ENCODE measurements at regions not wholly inside any gene's neighbourhood (a gene's known extent, or its start where the extent isn't known, plus 50 kb on each side); places are given as distances from the start of the nearest gene placed in this dataset.

DNA sequence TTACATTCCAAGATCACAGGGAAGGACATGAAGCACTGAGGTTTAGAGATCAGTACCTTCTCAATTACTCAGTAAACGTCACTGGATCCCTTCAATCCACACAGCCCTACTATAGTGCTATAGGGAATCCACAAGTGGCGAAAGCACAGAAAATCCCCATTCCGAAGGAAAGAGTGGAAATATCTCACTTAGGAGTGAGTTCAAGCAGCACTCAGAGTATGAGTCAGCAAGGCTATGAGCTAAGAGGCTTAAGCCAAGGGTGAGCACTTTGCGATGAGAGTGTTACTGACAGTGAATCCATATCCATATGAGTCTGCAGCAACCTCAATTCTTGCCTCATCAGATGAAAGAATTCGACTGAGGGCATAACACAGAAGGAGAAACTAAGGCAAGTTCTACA lies 165.1 kb downstream of the VSIG4 start:
- no peak overlapping the region for H3K4me3 ChIP-seq (ENCODE audit: low read length)
- no peak overlapping the region for H3K27ac ChIP-seq (ENCODE audit: low read depth, low read length)
- no peaks in the 10 kb centered on the region for H3K9me2 ChIP-seq (replicated peaks; ENCODE audit: control insufficient read depth, low read length)
- no peaks in the 10 kb centered on the region for H4K20me1 ChIP-seq (ENCODE audit: control insufficient read depth, insufficient read depth, low read depth, low read length)
- H3K36me3 ChIP-seq (ENCODE audit: control insufficient read depth, low read length): no peaks in the 10 kb centered on the region
- H3F3A ChIP-seq (ENCODE audit: control insufficient read depth, insufficient read depth): no peaks in the 10 kb centered on the region
- no peaks in the 10 kb centered on the region for H3K9me3 ChIP-seq (ENCODE audit: control insufficient read depth, insufficient read depth, low read length)
- H3K4me1 ChIP-seq (ENCODE audit: control insufficient read depth, low read length): no peaks in the 10 kb centered on the region
- no peaks in the 10 kb centered on the region for H3K27me3 ChIP-seq (ENCODE audit: control insufficient read depth, low read length)
- no peak overlapping the region for H3K4me2 ChIP-seq (ENCODE audit: low read length)
- TF ChIP-seq EZH2phosphoT487 (IDR thresholded peaks at IDR 0.05; ENCODE audit: borderline replicate concordance, low read length) (no peak), CTCF (IDR thresholded peaks at IDR 0.05; ENCODE audit: low read depth, low read length, poor library complexity, severe bottlenecking) (no peak)
- no peaks in the 10 kb centered on the region for H3K79me2 ChIP-seq (ENCODE audit: control insufficient read depth, low read length)

- no peak overlapping the region for H3K4me2 ChIP-seq (ENCODE audit: low read length)
- no peaks in the 10 kb centered on the region for H3K9me3 ChIP-seq (ENCODE audit: control insufficient read depth, insufficient read depth, low read length)
- H3F3A ChIP-seq (ENCODE audit: control insufficient read depth, insufficient read depth): no peaks in the 10 kb centered on the region
- no peak overlapping the region for H3K27ac ChIP-seq (ENCODE audit: low read depth, low read length)
- no peaks in the 10 kb centered on the region for H3K4me1 ChIP-seq (ENCODE audit: control insufficient read depth, low read length)
- H4K20me1 ChIP-seq (ENCODE audit: control insufficient read depth, insufficient read depth, low read depth, low read length): no peaks in the 10 kb centered on the region
- TF ChIP-seq CTCF (IDR thresholded peaks at IDR 0.05; ENCODE audit: low read depth, low read length, poor library complexity, severe bottlenecking) (no peak), EZH2phosphoT487 (IDR thresholded peaks at IDR 0.05; ENCODE audit: borderline replicate concordance, low read length) (no peak)
- H3K36me3 ChIP-seq (ENCODE audit: control insufficient read depth, low read length): no peaks in the 10 kb centered on the region
- H3K79me2 ChIP-seq (ENCODE audit: control insufficient read depth, low read length): no peaks in the 10 kb centered on the region
- no peak overlapping the region for H3K4me3 ChIP-seq (ENCODE audit: low read length)
- no peaks in the 10 kb centered on the region for H3K9me2 ChIP-seq (replicated peaks; ENCODE audit: control insufficient read depth, low read length)
- no peaks in the 10 kb centered on the region for H3K27me3 ChIP-seq (ENCODE audit: control insufficient read depth, low read length)
Observed at GRCh38 chrX:65874110-65874509, 165.8 kb downstream of the VSIG4 start.

DNA sequence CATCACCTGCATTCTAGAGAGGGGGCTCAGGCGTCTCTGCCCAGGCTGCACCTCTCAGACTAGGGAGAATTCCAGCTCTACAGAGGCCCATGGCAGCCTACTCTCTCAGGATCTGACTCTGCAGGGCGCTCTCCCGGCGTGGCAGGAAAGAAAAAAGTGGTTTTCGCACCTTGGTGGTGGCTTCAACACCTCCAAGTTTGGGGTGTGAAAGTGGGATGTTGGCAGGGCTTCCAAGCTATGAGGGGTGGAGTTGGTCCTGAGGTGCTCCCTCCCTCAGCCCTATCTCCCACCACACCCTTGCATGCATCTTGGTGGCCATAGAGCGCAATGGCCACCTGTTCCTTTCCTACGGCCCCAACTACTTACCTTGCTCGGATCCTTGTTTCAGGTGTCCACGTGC lies 166.5 kb downstream of the VSIG4 start:
- Histone ChIP-seq H4K20me1 (ENCODE audit: control insufficient read depth, insufficient read depth, low read depth, low read length) (no peaks in the 10 kb centered on the region), H3F3A (ENCODE audit: control insufficient read depth, insufficient read depth) (no peaks in the 10 kb centered on the region), H3K9me3 (ENCODE audit: control insufficient read depth, insufficient read depth, low read length) (no peaks in the 10 kb centered on the region), H3K27ac (ENCODE audit: low read depth, low read length) (no peak overlapping the region), H3K4me2 (ENCODE audit: low read length) (no peak overlapping the region), H3K27me3 (ENCODE audit: control insufficient read depth, low read length) (no peaks in the 10 kb centered on the region), H3K4me3 (ENCODE audit: low read length) (no peak overlapping the region), H3K79me2 (ENCODE audit: control insufficient read depth, low read length) (no peaks in the 10 kb centered on the region), H3K9me2 (replicated peaks; ENCODE audit: control insufficient read depth, low read length) (no peaks in the 10 kb centered on the region), H3K36me3 (ENCODE audit: control insufficient read depth, low read length) (no peaks in the 10 kb centered on the region), H3K4me1 (ENCODE audit: control insufficient read depth, low read length) (no peaks in the 10 kb centered on the region)
- TF ChIP-seq CTCF (IDR thresholded peaks at IDR 0.05; ENCODE audit: low read depth, low read length, poor library complexity, severe bottlenecking) (no peak), EZH2phosphoT487 (IDR thresholded peaks at IDR 0.05; ENCODE audit: borderline replicate concordance, low read length) (no peak)
